ENCODE measurements at regions not wholly inside any gene's neighbourhood (a gene's known extent, or its start where the extent isn't known, plus 50 kb on each side); places are given as distances from the start of the nearest gene placed in this dataset.

GRCh38 chr14:85180876-85181275 lies 349.1 kb upstream of the FLRT2 start:
- no peak for TF ChIP-seq CTCF (IDR thresholded peaks at IDR 0.05; ENCODE audit: low read length)
- no peak for TF ChIP-seq EZH2 (IDR thresholded peaks at IDR 0.05; ENCODE audit: borderline replicate concordance, low read length)
- Histone ChIP-seq H4K20me1 (ENCODE audit: insufficient read depth, low read length) (no peaks in the 10 kb centered on the region), H3K4me1 (ENCODE audit: insufficient read depth, low read length, severe bottlenecking) (no peaks in the 10 kb centered on the region), H3K9ac (ENCODE audit: low read length) (no peak overlapping the region), H3K9me2 (ENCODE audit: low read depth, low read length) (no peaks in the 10 kb centered on the region), H3K4me2 (ENCODE audit: low read length) (no peak overlapping the region), H3K79me2 (ENCODE audit: insufficient read depth, low read length) (no peaks in the 10 kb centered on the region), H3K27ac (ENCODE audit: low read depth, low read length, poor library complexity, severe bottlenecking) (no peak overlapping the region), H3K27me3 (ENCODE audit: insufficient read depth, low read length) (no peaks in the 10 kb centered on the region), H3K9me3 (ENCODE audit: low read length) (no peaks in the 10 kb centered on the region), H3F3A (ENCODE audit: insufficient read depth, low read length) (no peaks in the 10 kb centered on the region), H3K36me3 (ENCODE audit: insufficient read depth, low read length) (no peaks in the 10 kb centered on the region), H3K4me3 (ENCODE audit: low read depth, low read length, poor library complexity, severe bottlenecking) (no peak overlapping the region), H2AFZ (ENCODE audit: low read length) (no peak overlapping the region)

GRCh38 chr14:85182282-85182681 lies 347.7 kb upstream of the FLRT2 start:
- Histone ChIP-seq H3K36me3 (ENCODE audit: insufficient read depth, low read length) (no peaks in the 10 kb centered on the region), H3K9me3 (ENCODE audit: low read length) (no peaks in the 10 kb centered on the region), H3K4me1 (ENCODE audit: insufficient read depth, low read length, severe bottlenecking) (no peaks in the 10 kb centered on the region)

GRCh38 chr14:85186082-85186481 lies 343.9 kb upstream of the FLRT2 start:
- no peaks in the 10 kb centered on the region for H4K20me1 ChIP-seq (ENCODE audit: insufficient read depth, low read length)
- no peaks in the 10 kb centered on the region for H3K27me3 ChIP-seq (ENCODE audit: insufficient read depth, low read length)

More at GRCh38 chr14:85182282-85182681, 347.7 kb upstream of the FLRT2 start:
- Histone ChIP-seq H4K20me1 (ENCODE audit: insufficient read depth, low read length) (no peaks in the 10 kb centered on the region), H3K4me2 (ENCODE audit: low read length) (no peak overlapping the region), H3K27me3 (ENCODE audit: insufficient read depth, low read length) (no peaks in the 10 kb centered on the region), H3K9me2 (ENCODE audit: low read depth, low read length) (no peaks in the 10 kb centered on the region), H3K9ac (ENCODE audit: low read length) (no peak overlapping the region), H3F3A (ENCODE audit: insufficient read depth, low read length) (no peaks in the 10 kb centered on the region), H3K4me3 (ENCODE audit: low read depth, low read length, poor library complexity, severe bottlenecking) (no peak overlapping the region), H3K79me2 (ENCODE audit: insufficient read depth, low read length) (no peaks in the 10 kb centered on the region), H3K27ac (ENCODE audit: low read depth, low read length, poor library complexity, severe bottlenecking) (no peak overlapping the region), H2AFZ (ENCODE audit: low read length) (no peak overlapping the region)
- TF ChIP-seq CTCF (IDR thresholded peaks at IDR 0.05; ENCODE audit: low read length), result no peak
- no peak for TF ChIP-seq EZH2 (IDR thresholded peaks at IDR 0.05; ENCODE audit: borderline replicate concordance, low read length)

More at GRCh38 chr14:85186082-85186481, 343.9 kb upstream of the FLRT2 start:
- H3K27ac ChIP-seq (ENCODE audit: low read depth, low read length, poor library complexity, severe bottlenecking), result no peak overlapping the region
- no peaks in the 10 kb centered on the region for H3F3A ChIP-seq (ENCODE audit: insufficient read depth, low read length)
- no peaks in the 10 kb centered on the region for H3K4me1 ChIP-seq (ENCODE audit: insufficient read depth, low read length, severe bottlenecking)
- H3K36me3 ChIP-seq (ENCODE audit: insufficient read depth, low read length), result no peaks in the 10 kb centered on the region
- no peaks in the 10 kb centered on the region for H3K9me3 ChIP-seq (ENCODE audit: low read length)
- no peak overlapping the region for H2AFZ ChIP-seq (ENCODE audit: low read length)
- TF ChIP-seq CTCF (IDR thresholded peaks at IDR 0.05; ENCODE audit: low read length) (no peak), EZH2 (IDR thresholded peaks at IDR 0.05; ENCODE audit: borderline replicate concordance, low read length) (no peak)
- H3K4me3 ChIP-seq (ENCODE audit: low read depth, low read length, poor library complexity, severe bottlenecking), result no peak overlapping the region
- H3K4me2 ChIP-seq (ENCODE audit: low read length), result no peak overlapping the region
- no peaks in the 10 kb centered on the region for H3K79me2 ChIP-seq (ENCODE audit: insufficient read depth, low read length)
- H3K9ac ChIP-seq (ENCODE audit: low read length), result no peak overlapping the region
- no peaks in the 10 kb centered on the region for H3K9me2 ChIP-seq (ENCODE audit: low read depth, low read length)
